AG04449 (cell line): ENCODE measurements at regions not wholly inside any gene's neighbourhood (a gene's known extent, or its start where the extent isn't known, plus 50 kb on each side); places are given as distances from the start of the nearest gene placed in this dataset.

ENCODE experiments used
- CTCF ChIA-PET: fragments of 350-600 bp; formaldehyde crosslinking; extraction: SDS; loops from one replicate; lab custom pipeline; 2021; ENCODE audit warnings: antibody characterized with exemption; lab: Yijun Ruan, JAX
- POLR2A ChIA-PET: fragments of 400-600, 350-600 bp; formaldehyde crosslinking; extraction: SDS; loops from one replicate; lab custom pipeline; 2020; ENCODE audit warnings: antibody characterized with exemption, inconsistent platforms; lab: Yijun Ruan, JAX
- DNase-seq: peaks from one replicate; pipeline ENCODE4 v3.0.0-alpha.2; 2010; ENCODE audit warnings: low read depth, low spot score
- H3K4me3 ChIP-seq: 2 replicates; pipeline ENCODE4 v1.5.1; 2011; ENCODE audit warnings: low read depth, mild to moderate bottlenecking, control low read depth, low read length
- CTCF ChIP-seq: IDR thresholded peaks from one replicate; pipeline ENCODE4 v1.5.1; 2011; ENCODE audit warnings: mild to moderate bottlenecking, moderate library complexity, low read length, control low read depth, inconsistent platforms; ENCODE audit not compliant: insufficient read depth; ENCODE audit errors: missing control alignments

GRCh38 chr4:14701896-14702295 lies 300.4 kb upstream of the CPEB2 start:
- no peak for DNase-seq
- ChIA-PET POLR2A (no interaction called here), CTCF (no interaction called here)
- TF ChIP-seq CTCF = no peak
- H3K4me3 ChIP-seq = no peak overlapping the region

GRCh38 chr4:14708574-14708973 lies 293.7 kb upstream of the CPEB2 start:
- CTCF ChIA-PET = no interaction called here

GRCh38 chr4:14711259-14711658 lies 291.0 kb upstream of the CPEB2 start:
- no peak overlapping the region for H3K4me3 ChIP-seq
- no peak for DNase-seq
- ChIA-PET POLR2A (no interaction called here), CTCF (no interaction called here)
- TF ChIP-seq CTCF = no peak

More at GRCh38 chr4:14708574-14708973, 293.7 kb upstream of the CPEB2 start:
- DNase-seq = no peak
- POLR2A ChIA-PET = no interaction called here
- no peak for TF ChIP-seq CTCF
- H3K4me3 ChIP-seq = no peak overlapping the region

- no peak for DNase-seq
- H3K4me3 ChIP-seq = no peak overlapping the region
- ChIA-PET POLR2A (no interaction called here), CTCF (no interaction called here)
- TF ChIP-seq CTCF = no peak
Measured at GRCh38 chr4:14716691-14717090, 285.6 kb upstream of the CPEB2 start.

GRCh38 chr4:14719053-14719452 lies 283.2 kb upstream of the CPEB2 start:
- no peak overlapping the region for H3K4me3 ChIP-seq
- no peak for DNase-seq
- CTCF ChIA-PET = no interaction called here
- TF ChIP-seq CTCF = no peak
- POLR2A ChIA-PET = no interaction called here

- no peak overlapping the region for H3K4me3 ChIP-seq
- no peak for DNase-seq
- TF ChIP-seq CTCF = no peak
- ChIA-PET CTCF (no interaction called here), POLR2A (no interaction called here)
Measured at GRCh38 chr4:14726441-14726840, 275.8 kb upstream of the CPEB2 start.

- no peak overlapping the region for H3K4me3 ChIP-seq
- TF ChIP-seq CTCF = no peak
- ChIA-PET CTCF (no interaction called here), POLR2A (no interaction called here)
- no peak for DNase-seq
Measured at GRCh38 chr4:14726877-14727361, 275.4 kb upstream of the CPEB2 start.
